HL-60 (cell line): ENCODE measurements at regions not wholly inside any gene's neighbourhood (a gene's known extent, or its start where the extent isn't known, plus 50 kb on each side); places are given as distances from the start of the nearest gene placed in this dataset.

Source experiments
- POLR2AphosphoS5 ChIP-seq: IDR thresholded peaks from 2 replicates; pipeline ENCODE4 v1.6.1; 2012; ENCODE audit warnings: low read depth
- REST ChIP-seq: IDR thresholded peaks from 2 replicates; pipeline ENCODE4 v1.6.1; 2012; ENCODE audit warnings: low read depth; ENCODE audit not compliant: insufficient replicate concordance
- SPI1 ChIP-seq: IDR thresholded peaks from 2 replicates; pipeline ENCODE4 v1.6.1; 2012; ENCODE audit warnings: low read depth, mild to moderate bottlenecking, borderline replicate concordance
- TF ChIP-seq, protein P1 (sequence below): IDR thresholded peaks from one replicate; pipeline ENCODE4 v1.5.1; 2011; ENCODE audit warnings: low read length, control low read depth, inconsistent platforms; ENCODE audit not compliant: insufficient read depth

DNA sequence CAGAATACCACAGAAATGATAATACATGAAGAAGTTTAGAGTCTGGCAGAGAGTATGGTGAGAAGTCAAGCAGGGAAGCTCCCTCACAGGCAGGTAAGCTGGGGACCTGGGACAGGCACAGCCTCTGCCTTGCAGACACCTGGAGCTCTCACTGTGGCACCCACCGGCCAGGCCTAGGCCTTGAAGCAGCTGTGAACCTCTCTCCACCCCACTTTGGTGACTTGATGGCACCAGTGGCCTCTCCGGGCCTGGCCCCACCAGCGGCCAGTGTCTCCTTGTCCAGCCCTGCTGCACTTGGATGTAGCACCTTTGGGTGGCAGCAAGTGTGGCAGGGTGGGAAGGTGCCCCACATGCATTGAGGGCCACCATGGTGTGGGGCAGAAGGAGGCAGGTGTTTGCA, 330.5 kb downstream of the NPR3 start:
- TF ChIP-seq, protein P1, sequence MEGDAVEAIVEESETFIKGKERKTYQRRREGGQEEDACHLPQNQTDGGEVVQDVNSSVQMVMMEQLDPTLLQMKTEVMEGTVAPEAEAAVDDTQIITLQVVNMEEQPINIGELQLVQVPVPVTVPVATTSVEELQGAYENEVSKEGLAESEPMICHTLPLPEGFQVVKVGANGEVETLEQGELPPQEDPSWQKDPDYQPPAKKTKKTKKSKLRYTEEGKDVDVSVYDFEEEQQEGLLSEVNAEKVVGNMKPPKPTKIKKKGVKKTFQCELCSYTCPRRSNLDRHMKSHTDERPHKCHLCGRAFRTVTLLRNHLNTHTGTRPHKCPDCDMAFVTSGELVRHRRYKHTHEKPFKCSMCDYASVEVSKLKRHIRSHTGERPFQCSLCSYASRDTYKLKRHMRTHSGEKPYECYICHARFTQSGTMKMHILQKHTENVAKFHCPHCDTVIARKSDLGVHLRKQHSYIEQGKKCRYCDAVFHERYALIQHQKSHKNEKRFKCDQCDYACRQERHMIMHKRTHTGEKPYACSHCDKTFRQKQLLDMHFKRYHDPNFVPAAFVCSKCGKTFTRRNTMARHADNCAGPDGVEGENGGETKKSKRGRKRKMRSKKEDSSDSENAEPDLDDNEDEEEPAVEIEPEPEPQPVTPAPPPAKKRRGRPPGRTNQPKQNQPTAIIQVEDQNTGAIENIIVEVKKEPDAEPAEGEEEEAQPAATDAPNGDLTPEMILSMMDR: no peak
- no peak for TF ChIP-seq REST
- no peak for TF ChIP-seq POLR2AphosphoS5
- no peak for TF ChIP-seq SPI1
